Liver (tissue), 8 donors: ENCODE measurements at regions not wholly inside any gene's neighbourhood (a gene's known extent, or its start where the extent isn't known, plus 50 kb on each side); places are given as distances from the start of the nearest gene placed in this dataset.
"Not testable (repeated sequence)": the region's sequence is repeated elsewhere in the genome, so short reads cannot be mapped to it uniquely, and the experiment has no call there.

Source experiments
- DNase-seq: peaks from one replicate; pipeline ENCODE4 v3.0.0-alpha.2; 2017; ENCODE audit warnings: low spot score
- H3K27ac ChIP-seq, 2 donors: one replicate each; pipeline ENCODE4 v1.7.0; 2013; ENCODE audit warnings: inconsistent platforms in 2 of 2, low read length in 2 of 2, control low read depth in 1 of 2, low read depth in 1 of 2, mild to moderate bottlenecking in 1 of 2
- H3K27me3 ChIP-seq, 4 donors: one replicate each; pipeline versions ENCODE4 v1.6.1 to v1.7.0; 2013; ENCODE audit warnings: low read length in 3 of 4, inconsistent platforms in 1 of 4, mild to moderate bottlenecking in 1 of 4, moderate library complexity in 1 of 4; ENCODE audit not compliant: control insufficient read depth in 4 of 4, insufficient read depth in 4 of 4
- H3K36me3 ChIP-seq, 4 donors: one replicate each; pipeline versions ENCODE4 v1.6.1 to v1.7.0; 2013; ENCODE audit warnings: low read length in 3 of 4, mild to moderate bottlenecking in 3 of 4, low read depth in 1 of 4, moderate library complexity in 1 of 4; ENCODE audit not compliant: control insufficient read depth in 4 of 4, insufficient read depth in 3 of 4
- H3K4me1 ChIP-seq, 4 donors: one replicate each; pipeline versions ENCODE4 v1.6.1 to v1.7.0; 2013; ENCODE audit warnings: low read length in 3 of 4, mild to moderate bottlenecking in 3 of 4, moderate library complexity in 1 of 4; ENCODE audit not compliant: control insufficient read depth in 4 of 4, insufficient read depth in 4 of 4
- H3K4me3 ChIP-seq, 3 donors: one replicate each; pipeline versions ENCODE4 v1.6.1 to v1.7.0; 2013; ENCODE audit warnings: low read length in 3 of 3, control low read depth in 1 of 3, low read depth in 1 of 3, mild to moderate bottlenecking in 1 of 3
- H3K9ac ChIP-seq, 2 donors: one replicate each; pipeline ENCODE4 v1.7.0; 2013; ENCODE audit warnings: low read length in 2 of 2, mild to moderate bottlenecking in 2 of 2, moderate library complexity in 2 of 2, control low read depth in 1 of 2, low read depth in 1 of 2
- H3K9me3 ChIP-seq, 4 donors: one replicate each; pipeline versions ENCODE4 v1.6.1 to v1.7.0; 2013; ENCODE audit warnings: low read length in 3 of 4; ENCODE audit not compliant: control insufficient read depth in 4 of 4
- FOXA1 ChIP-seq: IDR thresholded peaks from 2 replicates; pipeline ENCODE4 v1.6.1; 2016; ENCODE audit warnings: antibody characterized with exemption
- FOXA2 ChIP-seq: IDR thresholded peaks from 2 replicates; pipeline ENCODE4 v1.6.1; 2016; ENCODE audit warnings: antibody characterized with exemption
- GABPA ChIP-seq, 2 donors: IDR thresholded peaks in 1 of 2; conservative IDR thresholded peaks in 1 of 2; 2 replicates each; pipeline ENCODE4 v1.6.1; 2016; ENCODE audit warnings: antibody characterized with exemption in 2 of 2, mild to moderate bottlenecking in 1 of 2, moderate library complexity in 1 of 2
- JUND ChIP-seq, 2 donors: IDR thresholded peaks; 2 replicates each; pipeline ENCODE4 v1.6.1; 2016; ENCODE audit warnings: antibody characterized with exemption in 2 of 2
- NR2F2 ChIP-seq: IDR thresholded peaks from 2 replicates; pipeline ENCODE4 v1.6.1; 2016; ENCODE audit warnings: antibody characterized with exemption
- RAD21 ChIP-seq, 2 donors: IDR thresholded peaks; 2 replicates each; pipeline ENCODE4 v1.6.1; 2016; ENCODE audit warnings: antibody characterized with exemption in 2 of 2, mild to moderate bottlenecking in 2 of 2
- RXRA ChIP-seq, 2 donors: IDR thresholded peaks; 2 replicates each; pipeline ENCODE4 v1.6.1; 2017 to 2018; ENCODE audit warnings: antibody characterized with exemption in 2 of 2, mild to moderate bottlenecking in 1 of 2
- SP1 ChIP-seq: IDR thresholded peaks from 2 replicates; pipeline ENCODE4 v1.6.1; 2018; ENCODE audit warnings: antibody characterized with exemption, mild to moderate bottlenecking
- TAF1 ChIP-seq: conservative IDR thresholded peaks from 2 replicates; pipeline ENCODE4 v1.6.1; 2016; ENCODE audit warnings: antibody characterized with exemption, mild to moderate bottlenecking
- YY1 ChIP-seq: IDR thresholded peaks from 2 replicates; pipeline ENCODE4 v1.6.1; 2016; ENCODE audit warnings: antibody characterized with exemption, mild to moderate bottlenecking
- WGBS: extraction: QIAGEN DNeasy Blood & Tissue Kit; methylation state at CpG from one replicate; pipeline ENCODE4 v1.1.7; 2013; 5-methylcytosine and 5-hydroxymethylcytosine counted together
- TF ChIP-seq, protein P1 (sequence below): IDR thresholded peaks from 2 replicates; pipeline ENCODE4 v1.6.1; 2016; ENCODE audit warnings: antibody characterized with exemption
- TF ChIP-seq, protein P2 (sequence below): fragments of 150-350 bp; IDR thresholded peaks from 2 replicates; pipeline ENCODE4 v1.5.1; 2017; ENCODE audit warnings: improper control_type of control experiment, low read depth, low read length; ENCODE audit not compliant: missing input control
- TF ChIP-seq, protein P3 (sequence below): IDR thresholded peaks from 2 replicates; pipeline ENCODE4 v1.6.1; 2016; ENCODE audit warnings: antibody characterized with exemption, mild to moderate bottlenecking
- TF ChIP-seq, protein P4 (sequence below): IDR thresholded peaks from 2 replicates; pipeline ENCODE4 v1.6.1; 2016; ENCODE audit warnings: antibody characterized with exemption
- donor health status: healthy.
- donor health status: healthy.
- donor health status: healthy.
- donor health status: healthy.
- donor health status: healthy.

DNA sequence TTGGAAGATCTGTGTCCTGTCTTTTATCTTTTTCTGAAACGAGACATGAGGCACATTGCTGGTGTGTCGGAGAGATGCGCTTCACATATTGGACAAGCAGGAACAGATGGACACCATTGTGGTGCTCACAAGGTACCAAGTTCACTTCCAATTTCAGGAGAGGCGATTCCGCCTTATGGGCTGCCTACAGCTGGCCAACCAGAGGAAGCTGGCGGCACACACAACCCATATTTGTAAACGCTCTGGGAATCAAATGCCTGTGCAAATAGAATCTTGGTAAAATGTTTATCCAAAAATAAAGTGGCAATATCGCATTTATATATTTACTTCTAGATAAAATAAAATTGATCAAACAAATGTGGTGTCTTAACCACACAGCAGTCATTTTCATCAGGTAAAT is 337.4 kb downstream of the TCERG1L start:
- Histone ChIP-seq H3K36me3 (no peaks in the 10 kb centered on the region), H3K9ac (no peak overlapping the region), H3K9me3 (peaks cover 0 to 1% (median 0%) of the 10 kb centered on the region in 4 donors), H3K4me1 (no peaks in the 10 kb centered on the region), H3K27me3 (no peaks in the 10 kb centered on the region), H3K4me3 (no peak overlapping the region), H3K27ac (no peak overlapping the region)
- 81% methylated on average over 8 of the region's 8 CpGs for WGBS
- DNase-seq: no peak
- no peak for TF ChIP-seq SP1
- TF ChIP-seq TAF1: no peak
- TF ChIP-seq RAD21 (IDR thresholded peaks at IDR 0.05): no peak
- no peak for TF ChIP-seq GABPA (IDR thresholded peaks at IDR 0.05 in 1 of 2, conservative IDR thresholded peaks at IDR 0.05 in 1 of 2)
- TF ChIP-seq JUND (IDR thresholded peaks at IDR 0.05): no peak
- TF ChIP-seq YY1: no peak
- TF ChIP-seq, protein P1, sequence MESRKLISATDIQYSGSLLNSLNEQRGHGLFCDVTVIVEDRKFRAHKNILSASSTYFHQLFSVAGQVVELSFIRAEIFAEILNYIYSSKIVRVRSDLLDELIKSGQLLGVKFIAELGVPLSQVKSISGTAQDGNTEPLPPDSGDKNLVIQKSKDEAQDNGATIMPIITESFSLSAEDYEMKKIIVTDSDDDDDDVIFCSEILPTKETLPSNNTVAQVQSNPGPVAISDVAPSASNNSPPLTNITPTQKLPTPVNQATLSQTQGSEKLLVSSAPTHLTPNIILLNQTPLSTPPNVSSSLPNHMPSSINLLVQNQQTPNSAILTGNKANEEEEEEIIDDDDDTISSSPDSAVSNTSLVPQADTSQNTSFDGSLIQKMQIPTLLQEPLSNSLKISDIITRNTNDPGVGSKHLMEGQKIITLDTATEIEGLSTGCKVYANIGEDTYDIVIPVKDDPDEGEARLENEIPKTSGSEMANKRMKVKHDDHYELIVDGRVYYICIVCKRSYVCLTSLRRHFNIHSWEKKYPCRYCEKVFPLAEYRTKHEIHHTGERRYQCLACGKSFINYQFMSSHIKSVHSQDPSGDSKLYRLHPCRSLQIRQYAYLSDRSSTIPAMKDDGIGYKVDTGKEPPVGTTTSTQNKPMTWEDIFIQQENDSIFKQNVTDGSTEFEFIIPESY: no peak

DNA sequence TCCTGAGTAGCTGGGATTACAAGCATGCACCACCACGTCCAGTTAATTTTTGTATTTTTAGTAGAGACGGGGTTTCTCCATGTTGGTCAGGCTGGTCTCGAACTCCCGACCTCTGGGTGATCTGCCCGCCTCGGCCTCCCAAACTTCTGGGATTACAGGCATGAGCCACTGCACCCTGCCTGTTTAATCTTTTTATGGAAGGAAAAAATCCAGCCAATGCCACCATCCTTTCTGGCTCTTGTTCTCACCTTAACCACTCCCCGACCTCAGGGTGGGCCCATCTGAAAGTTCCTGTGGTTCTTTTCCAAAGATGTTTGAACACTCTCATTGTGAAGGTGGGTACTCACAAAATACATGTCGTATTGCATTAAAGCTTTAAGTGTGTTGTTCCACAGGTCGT is 336.2 kb downstream of the TCERG1L start:
- not testable (repeated sequence) for H3K4me1 ChIP-seq, H3K4me3 ChIP-seq, H3K27me3 ChIP-seq, DNase-seq, H3K9ac ChIP-seq, H3K9me3 ChIP-seq, H3K27ac ChIP-seq, H3K36me3 ChIP-seq
- 79% methylated on average over 9 of the region's 9 CpGs for WGBS

DNA sequence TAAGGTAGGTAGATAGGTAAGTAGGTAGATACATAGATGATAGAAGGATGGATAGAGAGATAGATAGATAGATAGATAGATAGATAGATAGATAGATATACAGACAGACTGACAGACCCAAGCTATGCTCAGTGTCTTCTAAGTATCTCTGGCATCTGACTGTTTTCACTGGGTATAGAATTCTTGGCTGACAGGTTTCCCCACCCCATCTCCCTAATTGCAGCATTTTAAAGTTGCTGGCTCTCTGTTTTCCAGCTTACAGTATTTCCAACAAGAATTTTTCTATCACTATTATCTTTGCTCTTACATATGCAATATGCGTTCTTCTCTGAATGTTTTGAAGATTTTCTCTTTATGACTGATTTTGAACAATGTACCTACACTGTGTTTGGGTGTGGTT is 328.7 kb downstream of the TCERG1L start:
- Histone ChIP-seq H3K27me3 (no peaks in the 10 kb centered on the region), H3K36me3 (no peaks in the 10 kb centered on the region), H3K27ac (no peak overlapping the region), H3K9me3 (no peaks in the 10 kb centered on the region), H3K4me1 (no peaks in the 10 kb centered on the region), H3K9ac (no peak overlapping the region), H3K4me3 (no peak overlapping the region)
- DNase-seq: no peak
- TF ChIP-seq NR2F2 (no peak), RXRA (IDR thresholded peaks at IDR 0.05) (no peak), FOXA1 (no peak)
- 96% methylated on average over 1 of the region's 1 CpG for WGBS

DNA sequence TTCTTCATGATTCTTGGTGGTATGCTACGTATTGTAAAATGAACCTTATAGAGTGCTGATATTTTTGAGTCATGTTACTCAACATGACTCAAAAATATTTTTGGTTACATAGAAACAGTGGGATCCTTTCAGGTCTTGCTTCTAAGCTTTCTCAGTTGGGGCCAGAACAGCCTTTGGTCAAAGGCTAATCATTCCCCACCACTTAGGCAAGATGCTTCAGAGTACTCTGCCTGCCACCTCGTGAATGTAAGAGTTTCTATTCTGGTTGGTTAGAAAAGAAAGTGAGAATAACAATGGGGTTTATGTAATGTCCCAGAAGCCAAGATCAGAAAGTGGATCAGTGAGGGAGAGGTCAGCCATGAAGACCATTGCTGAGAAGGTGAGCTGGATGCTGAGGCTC is 327.8 kb downstream of the TCERG1L start:
- WGBS: 57% methylated on average over 2 of the region's 2 CpGs
- TF ChIP-seq, protein P2, sequence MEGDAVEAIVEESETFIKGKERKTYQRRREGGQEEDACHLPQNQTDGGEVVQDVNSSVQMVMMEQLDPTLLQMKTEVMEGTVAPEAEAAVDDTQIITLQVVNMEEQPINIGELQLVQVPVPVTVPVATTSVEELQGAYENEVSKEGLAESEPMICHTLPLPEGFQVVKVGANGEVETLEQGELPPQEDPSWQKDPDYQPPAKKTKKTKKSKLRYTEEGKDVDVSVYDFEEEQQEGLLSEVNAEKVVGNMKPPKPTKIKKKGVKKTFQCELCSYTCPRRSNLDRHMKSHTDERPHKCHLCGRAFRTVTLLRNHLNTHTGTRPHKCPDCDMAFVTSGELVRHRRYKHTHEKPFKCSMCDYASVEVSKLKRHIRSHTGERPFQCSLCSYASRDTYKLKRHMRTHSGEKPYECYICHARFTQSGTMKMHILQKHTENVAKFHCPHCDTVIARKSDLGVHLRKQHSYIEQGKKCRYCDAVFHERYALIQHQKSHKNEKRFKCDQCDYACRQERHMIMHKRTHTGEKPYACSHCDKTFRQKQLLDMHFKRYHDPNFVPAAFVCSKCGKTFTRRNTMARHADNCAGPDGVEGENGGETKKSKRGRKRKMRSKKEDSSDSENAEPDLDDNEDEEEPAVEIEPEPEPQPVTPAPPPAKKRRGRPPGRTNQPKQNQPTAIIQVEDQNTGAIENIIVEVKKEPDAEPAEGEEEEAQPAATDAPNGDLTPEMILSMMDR: no peak
- TF ChIP-seq YY1 (no peak), JUND (IDR thresholded peaks at IDR 0.05) (no peak), RXRA (IDR thresholded peaks at IDR 0.05) (no peak), NR2F2 (no peak), FOXA2 (no peak)
- TF ChIP-seq, protein P3, sequence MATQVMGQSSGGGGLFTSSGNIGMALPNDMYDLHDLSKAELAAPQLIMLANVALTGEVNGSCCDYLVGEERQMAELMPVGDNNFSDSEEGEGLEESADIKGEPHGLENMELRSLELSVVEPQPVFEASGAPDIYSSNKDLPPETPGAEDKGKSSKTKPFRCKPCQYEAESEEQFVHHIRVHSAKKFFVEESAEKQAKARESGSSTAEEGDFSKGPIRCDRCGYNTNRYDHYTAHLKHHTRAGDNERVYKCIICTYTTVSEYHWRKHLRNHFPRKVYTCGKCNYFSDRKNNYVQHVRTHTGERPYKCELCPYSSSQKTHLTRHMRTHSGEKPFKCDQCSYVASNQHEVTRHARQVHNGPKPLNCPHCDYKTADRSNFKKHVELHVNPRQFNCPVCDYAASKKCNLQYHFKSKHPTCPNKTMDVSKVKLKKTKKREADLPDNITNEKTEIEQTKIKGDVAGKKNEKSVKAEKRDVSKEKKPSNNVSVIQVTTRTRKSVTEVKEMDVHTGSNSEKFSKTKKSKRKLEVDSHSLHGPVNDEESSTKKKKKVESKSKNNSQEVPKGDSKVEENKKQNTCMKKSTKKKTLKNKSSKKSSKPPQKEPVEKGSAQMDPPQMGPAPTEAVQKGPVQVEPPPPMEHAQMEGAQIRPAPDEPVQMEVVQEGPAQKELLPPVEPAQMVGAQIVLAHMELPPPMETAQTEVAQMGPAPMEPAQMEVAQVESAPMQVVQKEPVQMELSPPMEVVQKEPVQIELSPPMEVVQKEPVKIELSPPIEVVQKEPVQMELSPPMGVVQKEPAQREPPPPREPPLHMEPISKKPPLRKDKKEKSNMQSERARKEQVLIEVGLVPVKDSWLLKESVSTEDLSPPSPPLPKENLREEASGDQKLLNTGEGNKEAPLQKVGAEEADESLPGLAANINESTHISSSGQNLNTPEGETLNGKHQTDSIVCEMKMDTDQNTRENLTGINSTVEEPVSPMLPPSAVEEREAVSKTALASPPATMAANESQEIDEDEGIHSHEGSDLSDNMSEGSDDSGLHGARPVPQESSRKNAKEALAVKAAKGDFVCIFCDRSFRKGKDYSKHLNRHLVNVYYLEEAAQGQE: no peak
- TF ChIP-seq, protein P4, sequence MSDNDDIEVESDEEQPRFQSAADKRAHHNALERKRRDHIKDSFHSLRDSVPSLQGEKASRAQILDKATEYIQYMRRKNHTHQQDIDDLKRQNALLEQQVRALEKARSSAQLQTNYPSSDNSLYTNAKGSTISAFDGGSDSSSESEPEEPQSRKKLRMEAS: no peak
- Histone ChIP-seq H3K27ac (no peak overlapping the region), H3K4me3 (no peak overlapping the region), H3K4me1 (no peaks in the 10 kb centered on the region), H3K27me3 (no peaks in the 10 kb centered on the region), H3K9me3 (no peaks in the 10 kb centered on the region), H3K9ac (no peak overlapping the region), H3K36me3 (no peaks in the 10 kb centered on the region)
- no peak for DNase-seq
